ENCODE measurements at regions not wholly inside any gene's neighbourhood (a gene's known extent, or its start where the extent isn't known, plus 50 kb on each side); places are given as distances from the start of the nearest gene placed in this dataset.

DNA sequence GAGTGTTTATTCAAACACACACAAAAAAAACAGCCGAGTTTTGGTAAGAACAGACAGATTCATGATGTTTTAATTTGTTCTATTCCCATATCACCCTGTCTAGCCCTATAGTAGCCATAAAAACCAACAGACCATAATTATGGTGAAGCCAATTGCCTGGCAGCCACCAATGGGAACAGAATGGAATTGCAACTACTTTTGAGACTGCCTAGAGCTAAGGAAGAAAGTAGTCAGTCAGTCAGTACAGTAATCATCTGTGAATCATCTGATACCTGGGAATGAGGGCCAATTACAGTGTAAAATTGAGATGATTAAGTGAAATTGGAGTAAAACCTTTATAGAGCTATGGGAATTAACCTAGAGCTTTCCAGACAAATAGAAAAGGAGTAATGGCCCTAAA lies 952.7 kb upstream of the KCND2 start:
- no peaks in the 10 kb centered on the region for H3K9me3 ChIP-seq
- WGBS: 35% methylated on average over 1 of the region's 1 CpG
- TF ChIP-seq, protein P1, sequence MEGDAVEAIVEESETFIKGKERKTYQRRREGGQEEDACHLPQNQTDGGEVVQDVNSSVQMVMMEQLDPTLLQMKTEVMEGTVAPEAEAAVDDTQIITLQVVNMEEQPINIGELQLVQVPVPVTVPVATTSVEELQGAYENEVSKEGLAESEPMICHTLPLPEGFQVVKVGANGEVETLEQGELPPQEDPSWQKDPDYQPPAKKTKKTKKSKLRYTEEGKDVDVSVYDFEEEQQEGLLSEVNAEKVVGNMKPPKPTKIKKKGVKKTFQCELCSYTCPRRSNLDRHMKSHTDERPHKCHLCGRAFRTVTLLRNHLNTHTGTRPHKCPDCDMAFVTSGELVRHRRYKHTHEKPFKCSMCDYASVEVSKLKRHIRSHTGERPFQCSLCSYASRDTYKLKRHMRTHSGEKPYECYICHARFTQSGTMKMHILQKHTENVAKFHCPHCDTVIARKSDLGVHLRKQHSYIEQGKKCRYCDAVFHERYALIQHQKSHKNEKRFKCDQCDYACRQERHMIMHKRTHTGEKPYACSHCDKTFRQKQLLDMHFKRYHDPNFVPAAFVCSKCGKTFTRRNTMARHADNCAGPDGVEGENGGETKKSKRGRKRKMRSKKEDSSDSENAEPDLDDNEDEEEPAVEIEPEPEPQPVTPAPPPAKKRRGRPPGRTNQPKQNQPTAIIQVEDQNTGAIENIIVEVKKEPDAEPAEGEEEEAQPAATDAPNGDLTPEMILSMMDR (IDR thresholded peaks at IDR 0.05): no peak
- no peak for TF ChIP-seq POLR2A (IDR thresholded peaks at IDR 0.05)
- TF ChIP-seq POLR2AphosphoS5 (IDR thresholded peaks at IDR 0.05): no peak
- intact Hi-C loops (cut with DNase I): no loop called here
- no peaks in the 10 kb centered on the region for H3K36me3 ChIP-seq
- no peak for DNase-seq (ENCODE audit: low spot score)
- no peaks in the 10 kb centered on the region for H3K4me1 ChIP-seq (replicated peaks)
- no peaks in the 10 kb centered on the region for H3K27me3 ChIP-seq (replicated peaks; ENCODE audit: insufficient read depth)
- no peak overlapping the region for H3K27ac ChIP-seq
- no peak overlapping the region for H3K4me3 ChIP-seq

- no peak for TF ChIP-seq POLR2A (IDR thresholded peaks at IDR 0.05)
- TF ChIP-seq POLR2AphosphoS5 (IDR thresholded peaks at IDR 0.05): no peak
- TF ChIP-seq, protein P1 (IDR thresholded peaks at IDR 0.05): no peak
- 87% methylated on average over 5 of the region's 5 CpGs for WGBS
- Histone ChIP-seq H3K4me1 (replicated peaks) (no peaks in the 10 kb centered on the region), H3K27ac (no peak overlapping the region), H3K27me3 (replicated peaks; ENCODE audit: insufficient read depth) (no peaks in the 10 kb centered on the region), H3K9me3 (no peaks in the 10 kb centered on the region), H3K4me3 (no peak overlapping the region), H3K36me3 (no peaks in the 10 kb centered on the region)
- no peak for DNase-seq (ENCODE audit: low spot score)
- intact Hi-C loops (cut with DNase I): no loop called here
These were observed 943.3 kb upstream of the KCND2 start for GRCh38 chr7:119329715-119330114.

- TF ChIP-seq POLR2AphosphoS5 (IDR thresholded peaks at IDR 0.05) (no peak), POLR2A (IDR thresholded peaks at IDR 0.05) (no peak)
- TF ChIP-seq, protein P1 (IDR thresholded peaks at IDR 0.05): no peak
- WGBS: 32% methylated on average over 2 of the region's 2 CpGs
- DNase-seq (ENCODE audit: low spot score): no peak
- Histone ChIP-seq H3K36me3 (no peaks in the 10 kb centered on the region), H3K9me3 (no peaks in the 10 kb centered on the region), H3K27ac (no peak overlapping the region), H3K4me3 (no peak overlapping the region), H3K4me1 (replicated peaks) (no peaks in the 10 kb centered on the region), H3K27me3 (replicated peaks; ENCODE audit: insufficient read depth) (no peaks in the 10 kb centered on the region)
- intact Hi-C loops (cut with DNase I): no loop called here
These were observed 937.6 kb upstream of the KCND2 start for GRCh38 chr7:119335405-119335804.

GRCh38 chr7:119341822-119342221 lies 931.2 kb upstream of the KCND2 start:
- H3K4me1 ChIP-seq (replicated peaks): no peaks in the 10 kb centered on the region
- intact Hi-C loops (cut with DNase I): no loop called here
- no peak for DNase-seq (ENCODE audit: low spot score)
- H3K36me3 ChIP-seq: no peaks in the 10 kb centered on the region
- no peaks in the 10 kb centered on the region for H3K9me3 ChIP-seq
- 78% methylated on average over 5 of the region's 5 CpGs for WGBS
- H3K27me3 ChIP-seq (replicated peaks; ENCODE audit: insufficient read depth): no peaks in the 10 kb centered on the region
- TF ChIP-seq POLR2A (IDR thresholded peaks at IDR 0.05) (no peak), POLR2AphosphoS5 (IDR thresholded peaks at IDR 0.05) (no peak)
- TF ChIP-seq, protein P1 (IDR thresholded peaks at IDR 0.05): no peak
- H3K27ac ChIP-seq: no peak overlapping the region
- no peak overlapping the region for H3K4me3 ChIP-seq

DNA sequence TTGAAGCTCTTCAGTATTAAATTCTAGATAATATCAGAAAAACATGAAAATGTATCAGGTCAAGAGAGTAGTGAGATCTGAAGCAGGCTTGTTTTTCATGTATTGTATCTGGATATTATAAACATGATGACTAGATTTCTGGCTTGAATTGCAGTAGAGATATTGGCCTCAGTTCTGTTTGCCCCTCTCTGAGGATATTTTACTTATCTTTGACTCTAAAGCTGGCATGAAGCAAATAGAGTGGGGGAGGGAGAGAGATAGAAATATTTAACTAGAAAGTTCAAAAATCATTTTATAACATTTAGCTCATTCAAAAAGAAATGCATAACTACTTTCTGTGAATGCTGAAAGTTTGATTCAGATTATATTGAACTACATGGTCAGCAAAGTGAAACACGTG lies 929.7 kb upstream of the KCND2 start:
- Histone ChIP-seq H3K4me3 (no peak overlapping the region), H3K27me3 (replicated peaks; ENCODE audit: insufficient read depth) (no peaks in the 10 kb centered on the region), H3K36me3 (no peaks in the 10 kb centered on the region), H3K4me1 (replicated peaks) (no peaks in the 10 kb centered on the region), H3K27ac (no peak overlapping the region), H3K9me3 (no peaks in the 10 kb centered on the region)
- DNase-seq (ENCODE audit: low spot score): no peak
- TF ChIP-seq POLR2A (IDR thresholded peaks at IDR 0.05) (no peak), POLR2AphosphoS5 (IDR thresholded peaks at IDR 0.05) (no peak)
- TF ChIP-seq, protein P1 (IDR thresholded peaks at IDR 0.05): no peak
- 23% methylated on average over 1 of the region's 1 CpG for WGBS
- intact Hi-C loops (cut with DNase I): no loop called here
